ENCODE measurements at regions not wholly inside any gene's neighbourhood (a gene's known extent, or its start where the extent isn't known, plus 50 kb on each side); places are given as distances from the start of the nearest gene placed in this dataset.

DNA sequence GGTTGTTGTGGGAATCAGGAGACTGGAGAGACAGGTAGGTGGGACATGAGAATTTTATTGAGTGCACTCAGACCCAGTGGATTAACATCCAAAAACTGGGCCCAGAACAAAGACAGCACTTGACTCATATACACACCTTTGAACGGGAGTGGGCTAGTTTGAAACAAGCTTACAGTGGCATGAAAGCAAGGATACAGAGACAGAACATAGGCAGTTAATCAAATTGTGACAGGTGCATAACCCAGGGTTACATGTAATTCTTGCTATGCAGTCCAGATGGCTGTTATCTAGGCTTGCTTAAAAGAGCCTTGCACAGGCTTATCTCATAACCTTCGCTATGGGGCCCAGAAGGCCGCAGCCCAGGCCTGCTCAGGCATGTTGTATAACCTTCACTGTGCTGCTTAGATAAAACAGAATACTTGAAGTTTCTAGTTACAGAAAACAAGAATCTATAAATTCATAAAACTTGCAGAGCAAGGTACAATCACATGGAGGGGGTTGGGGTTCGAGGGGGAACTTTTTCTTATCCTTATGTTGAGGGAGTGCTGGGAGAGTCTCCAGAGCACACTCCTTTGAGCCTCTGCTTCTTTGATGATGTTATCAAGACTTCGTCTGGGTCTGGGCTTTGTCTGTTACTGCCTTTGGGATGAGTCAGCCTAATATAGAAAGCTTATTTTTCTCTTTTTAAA lies 81.7 kb downstream of the TNFAIP2 start (continued):
- TF ChIP-seq, protein P1, sequence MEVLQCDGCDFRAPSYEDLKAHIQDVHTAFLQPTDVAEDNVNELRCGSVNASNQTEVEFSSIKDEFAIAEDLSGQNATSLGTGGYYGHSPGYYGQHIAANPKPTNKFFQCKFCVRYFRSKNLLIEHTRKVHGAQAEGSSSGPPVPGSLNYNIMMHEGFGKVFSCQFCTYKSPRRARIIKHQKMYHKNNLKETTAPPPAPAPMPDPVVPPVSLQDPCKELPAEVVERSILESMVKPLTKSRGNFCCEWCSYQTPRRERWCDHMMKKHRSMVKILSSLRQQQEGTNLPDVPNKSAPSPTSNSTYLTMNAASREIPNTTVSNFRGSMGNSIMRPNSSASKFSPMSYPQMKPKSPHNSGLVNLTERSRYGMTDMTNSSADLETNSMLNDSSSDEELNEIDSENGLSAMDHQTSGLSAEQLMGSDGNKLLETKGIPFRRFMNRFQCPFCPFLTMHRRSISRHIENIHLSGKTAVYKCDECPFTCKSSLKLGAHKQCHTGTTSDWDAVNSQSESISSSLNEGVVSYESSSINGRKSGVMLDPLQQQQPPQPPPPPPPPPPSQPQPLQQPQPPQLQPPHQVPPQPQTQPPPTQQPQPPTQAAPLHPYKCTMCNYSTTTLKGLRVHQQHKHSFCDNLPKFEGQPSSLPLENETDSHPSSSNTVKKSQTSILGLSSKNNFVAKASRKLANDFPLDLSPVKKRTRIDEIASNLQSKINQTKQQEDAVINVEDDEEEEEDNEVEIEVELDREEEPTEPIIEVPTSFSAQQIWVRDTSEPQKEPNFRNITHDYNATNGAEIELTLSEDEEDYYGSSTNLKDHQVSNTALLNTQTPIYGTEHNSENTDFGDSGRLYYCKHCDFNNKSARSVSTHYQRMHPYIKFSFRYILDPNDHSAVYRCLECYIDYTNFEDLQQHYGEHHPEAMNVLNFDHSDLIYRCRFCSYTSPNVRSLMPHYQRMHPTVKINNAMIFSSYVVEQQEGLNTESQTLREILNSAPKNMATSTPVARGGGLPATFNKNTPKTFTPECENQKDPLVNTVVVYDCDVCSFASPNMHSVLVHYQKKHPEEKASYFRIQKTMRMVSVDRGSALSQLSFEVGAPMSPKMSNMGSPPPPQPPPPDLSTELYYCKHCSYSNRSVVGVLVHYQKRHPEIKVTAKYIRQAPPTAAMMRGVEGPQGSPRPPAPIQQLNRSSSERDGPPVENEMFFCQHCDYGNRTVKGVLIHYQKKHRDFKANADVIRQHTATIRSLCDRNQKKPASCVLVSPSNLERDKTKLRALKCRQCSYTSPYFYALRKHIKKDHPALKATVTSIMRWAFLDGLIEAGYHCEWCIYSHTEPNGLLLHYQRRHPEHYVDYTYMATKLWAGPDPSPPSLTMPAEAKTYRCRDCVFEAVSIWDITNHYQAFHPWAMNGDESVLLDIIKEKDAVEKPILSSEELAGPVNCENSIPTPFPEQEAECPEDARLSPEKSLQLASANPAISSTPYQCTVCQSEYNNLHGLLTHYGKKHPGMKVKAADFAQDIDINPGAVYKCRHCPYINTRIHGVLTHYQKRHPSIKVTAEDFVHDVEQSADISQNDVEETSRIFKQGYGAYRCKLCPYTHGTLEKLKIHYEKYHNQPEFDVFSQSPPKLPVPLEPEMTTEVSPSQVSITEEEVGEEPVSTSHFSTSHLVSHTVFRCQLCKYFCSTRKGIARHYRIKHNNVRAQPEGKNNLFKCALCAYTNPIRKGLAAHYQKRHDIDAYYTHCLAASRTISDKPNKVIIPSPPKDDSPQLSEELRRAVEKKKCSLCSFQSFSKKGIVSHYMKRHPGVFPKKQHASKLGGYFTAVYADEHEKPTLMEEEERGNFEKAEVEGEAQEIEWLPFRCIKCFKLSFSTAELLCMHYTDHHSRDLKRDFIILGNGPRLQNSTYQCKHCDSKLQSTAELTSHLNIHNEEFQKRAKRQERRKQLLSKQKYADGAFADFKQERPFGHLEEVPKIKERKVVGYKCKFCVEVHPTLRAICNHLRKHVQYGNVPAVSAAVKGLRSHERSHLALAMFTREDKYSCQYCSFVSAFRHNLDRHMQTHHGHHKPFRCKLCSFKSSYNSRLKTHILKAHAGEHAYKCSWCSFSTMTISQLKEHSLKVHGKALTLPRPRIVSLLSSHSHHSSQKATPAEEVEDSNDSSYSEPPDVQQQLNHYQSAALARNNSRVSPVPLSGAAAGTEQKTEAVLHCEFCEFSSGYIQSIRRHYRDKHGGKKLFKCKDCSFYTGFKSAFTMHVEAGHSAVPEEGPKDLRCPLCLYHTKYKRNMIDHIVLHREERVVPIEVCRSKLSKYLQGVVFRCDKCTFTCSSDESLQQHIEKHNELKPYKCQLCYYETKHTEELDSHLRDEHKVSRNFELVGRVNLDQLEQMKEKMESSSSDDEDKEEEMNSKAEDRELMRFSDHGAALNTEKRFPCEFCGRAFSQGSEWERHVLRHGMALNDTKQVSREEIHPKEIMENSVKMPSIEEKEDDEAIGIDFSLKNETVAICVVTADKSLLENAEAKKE (CRISPR knock-in tag; IDR thresholded peaks at IDR 0.05), result no peak

DNA sequence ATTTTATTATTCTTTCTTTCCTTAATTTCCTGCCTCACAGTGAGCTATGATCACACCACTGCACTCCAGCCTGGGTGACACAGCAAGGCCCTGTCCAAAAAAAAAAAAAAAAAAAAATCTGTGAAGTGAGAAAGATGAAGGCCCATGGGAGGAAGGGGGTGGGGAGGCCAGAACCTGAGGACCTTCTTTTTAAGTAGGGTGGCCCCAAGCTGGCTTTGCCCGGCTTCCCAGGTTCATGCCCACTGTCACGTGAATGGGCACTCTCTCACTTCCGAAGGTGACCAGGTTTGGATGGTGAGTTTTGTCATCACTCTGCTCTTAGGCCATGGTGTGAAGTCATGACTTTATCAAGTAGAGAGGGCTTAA lies 82.3 kb downstream of the TNFAIP2 start:
- H3K27ac Mint-ChIP-seq, result no peak overlapping the region
- Histone ChIP-seq H3K79me2 (replicated peaks; ENCODE audit: insufficient read depth) (no peaks in the 10 kb centered on the region), H2AFZ (no peak overlapping the region), H3F3A (replicated peaks; ENCODE audit: low read depth) (no peaks in the 10 kb centered on the region), H3K36me3 (ENCODE audit: insufficient read depth) (no peaks in the 10 kb centered on the region; the same call in 1 of the 2 replicates), H3K4me2 (no peak overlapping the region), H3K27ac (ENCODE audit: low read depth) (no peak overlapping the region), H3K27me3 (ENCODE audit: insufficient read depth) (peaks cover 43% of the 10 kb centered on the region), H4K20me1 (replicated peaks; ENCODE audit: insufficient read depth) (no peaks in the 10 kb centered on the region), H3K9me2 (ENCODE audit: insufficient read depth) (0 out of 2 replicates have a peak, but pooled peaks cover 4% of the 10 kb centered on the region), H3K4me3 (no peak overlapping the region), H3K4me1 (ENCODE audit: insufficient read depth) (0 out of 2 replicates have a peak, but pooled peaks cover 7% of the 10 kb centered on the region)
- no peak for ATAC-seq
- H3K9me3 Mint-ChIP-seq, result peaks cover 55% of the 10 kb centered on the region
- no peak for DNase-seq (ENCODE audit: low spot score)
- H3K36me3 Mint-ChIP-seq (ENCODE audit: low read depth), result peaks cover 28% of the 10 kb centered on the region
- H3K4me3 Mint-ChIP-seq, result no peak overlapping the region
- peaks cover 7% of the 10 kb centered on the region for H3K4me1 Mint-ChIP-seq
- H3K27me3 Mint-ChIP-seq (ENCODE audit: insufficient read depth, low read depth, poor library complexity), result peaks cover 48% of the 10 kb centered on the region
- TF ChIP-seq STAT1 (IDR thresholded peaks at IDR 0.05; ENCODE audit: unreplicated experiment), result no peak
- TF ChIP-seq POLR2AphosphoS5 (IDR thresholded peaks at IDR 0.05; ENCODE audit: low read depth), result no peak
- TF ChIP-seq, protein P2, sequence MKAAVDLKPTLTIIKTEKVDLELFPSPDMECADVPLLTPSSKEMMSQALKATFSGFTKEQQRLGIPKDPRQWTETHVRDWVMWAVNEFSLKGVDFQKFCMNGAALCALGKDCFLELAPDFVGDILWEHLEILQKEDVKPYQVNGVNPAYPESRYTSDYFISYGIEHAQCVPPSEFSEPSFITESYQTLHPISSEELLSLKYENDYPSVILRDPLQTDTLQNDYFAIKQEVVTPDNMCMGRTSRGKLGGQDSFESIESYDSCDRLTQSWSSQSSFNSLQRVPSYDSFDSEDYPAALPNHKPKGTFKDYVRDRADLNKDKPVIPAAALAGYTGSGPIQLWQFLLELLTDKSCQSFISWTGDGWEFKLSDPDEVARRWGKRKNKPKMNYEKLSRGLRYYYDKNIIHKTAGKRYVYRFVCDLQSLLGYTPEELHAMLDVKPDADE (IDR thresholded peaks at IDR 0.05), result no peak
- no peak for TF ChIP-seq EZH2phosphoT487 (IDR thresholded peaks at IDR 0.05; ENCODE audit: unreplicated experiment)
- TF ChIP-seq JUNB (IDR thresholded peaks at IDR 0.05; ENCODE audit: unreplicated experiment), result no peak
- no peak for TF ChIP-seq EZH2 (IDR thresholded peaks at IDR 0.05; ENCODE audit: low read depth, unreplicated experiment)
- no peak for TF ChIP-seq NANOG (IDR thresholded peaks at IDR 0.05; ENCODE audit: borderline replicate concordance)
- no peak for TF ChIP-seq ZNF331 (CRISPR knock-in tag; IDR thresholded peaks at IDR 0.05; ENCODE audit: low read depth)
- TF ChIP-seq ZNF114 (CRISPR knock-in tag; IDR thresholded peaks at IDR 0.05), result no peak
- TF ChIP-seq, protein P3, sequence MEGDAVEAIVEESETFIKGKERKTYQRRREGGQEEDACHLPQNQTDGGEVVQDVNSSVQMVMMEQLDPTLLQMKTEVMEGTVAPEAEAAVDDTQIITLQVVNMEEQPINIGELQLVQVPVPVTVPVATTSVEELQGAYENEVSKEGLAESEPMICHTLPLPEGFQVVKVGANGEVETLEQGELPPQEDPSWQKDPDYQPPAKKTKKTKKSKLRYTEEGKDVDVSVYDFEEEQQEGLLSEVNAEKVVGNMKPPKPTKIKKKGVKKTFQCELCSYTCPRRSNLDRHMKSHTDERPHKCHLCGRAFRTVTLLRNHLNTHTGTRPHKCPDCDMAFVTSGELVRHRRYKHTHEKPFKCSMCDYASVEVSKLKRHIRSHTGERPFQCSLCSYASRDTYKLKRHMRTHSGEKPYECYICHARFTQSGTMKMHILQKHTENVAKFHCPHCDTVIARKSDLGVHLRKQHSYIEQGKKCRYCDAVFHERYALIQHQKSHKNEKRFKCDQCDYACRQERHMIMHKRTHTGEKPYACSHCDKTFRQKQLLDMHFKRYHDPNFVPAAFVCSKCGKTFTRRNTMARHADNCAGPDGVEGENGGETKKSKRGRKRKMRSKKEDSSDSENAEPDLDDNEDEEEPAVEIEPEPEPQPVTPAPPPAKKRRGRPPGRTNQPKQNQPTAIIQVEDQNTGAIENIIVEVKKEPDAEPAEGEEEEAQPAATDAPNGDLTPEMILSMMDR (conservative IDR thresholded peaks at IDR 0.05; ENCODE audit: low read depth in 2 of 2), result no peak

Measured in GM23338 (cell line).